GM06990 (cell line): ENCODE measurements at regions not wholly inside any gene's neighbourhood (a gene's known extent, or its start where the extent isn't known, plus 50 kb on each side); places are given as distances from the start of the nearest gene placed in this dataset.

ENCODE experiments used
- DNase-seq: peaks from one replicate; pipeline ENCODE4 v3.0.0-alpha.2; 2011; ENCODE audit not compliant: insufficient read length; ENCODE audit errors: extremely low read depth
- H3K27me3 ChIP-seq: replicated peaks from 2 replicates; pipeline ENCODE4 v1.6.0; 2011; ENCODE audit warnings: low read length; ENCODE audit not compliant: control insufficient read depth, insufficient read depth
- H3K36me3 ChIP-seq: 2 replicates; pipeline ENCODE4 v1.5.1; 2011; ENCODE audit warnings: low read length; ENCODE audit not compliant: control insufficient read depth, insufficient read depth
- H3K4me3 ChIP-seq: replicated peaks from 2 replicates; pipeline ENCODE4 v1.5.1; 2011; ENCODE audit warnings: low read depth, mild to moderate bottlenecking, control low read depth, low read length
- TF ChIP-seq, protein P1 (sequence below): IDR thresholded peaks from 2 replicates; pipeline ENCODE4 v1.5.1; 2011; ENCODE audit warnings: low read length, control low read depth, mild to moderate bottlenecking, inconsistent platforms; ENCODE audit not compliant: insufficient read depth, poor library complexity, severe bottlenecking

DNA sequence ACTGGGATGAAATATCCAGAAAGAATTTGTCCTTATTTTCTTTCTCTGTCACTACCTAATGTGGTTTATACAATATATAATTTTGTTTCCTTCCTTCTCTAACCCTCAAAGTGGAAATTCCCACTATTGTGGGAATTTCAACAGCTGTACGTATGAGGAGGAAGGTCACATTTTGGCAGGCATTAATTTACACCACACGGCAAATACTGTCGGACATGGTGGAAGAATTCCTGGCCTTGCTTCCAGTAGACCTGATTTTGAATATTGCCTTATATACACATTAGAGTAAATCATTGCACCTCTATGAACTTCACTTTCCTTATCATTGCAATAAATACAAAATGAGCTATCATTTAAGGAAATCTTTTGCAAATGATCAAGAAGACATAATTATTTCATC lies 358.1 kb upstream of the ETAA1 start:
- Histone ChIP-seq H3K27me3 (no peaks in the 10 kb centered on the region), H3K4me3 (no peak overlapping the region), H3K36me3 (no peaks in the 10 kb centered on the region)
- TF ChIP-seq, protein P1, sequence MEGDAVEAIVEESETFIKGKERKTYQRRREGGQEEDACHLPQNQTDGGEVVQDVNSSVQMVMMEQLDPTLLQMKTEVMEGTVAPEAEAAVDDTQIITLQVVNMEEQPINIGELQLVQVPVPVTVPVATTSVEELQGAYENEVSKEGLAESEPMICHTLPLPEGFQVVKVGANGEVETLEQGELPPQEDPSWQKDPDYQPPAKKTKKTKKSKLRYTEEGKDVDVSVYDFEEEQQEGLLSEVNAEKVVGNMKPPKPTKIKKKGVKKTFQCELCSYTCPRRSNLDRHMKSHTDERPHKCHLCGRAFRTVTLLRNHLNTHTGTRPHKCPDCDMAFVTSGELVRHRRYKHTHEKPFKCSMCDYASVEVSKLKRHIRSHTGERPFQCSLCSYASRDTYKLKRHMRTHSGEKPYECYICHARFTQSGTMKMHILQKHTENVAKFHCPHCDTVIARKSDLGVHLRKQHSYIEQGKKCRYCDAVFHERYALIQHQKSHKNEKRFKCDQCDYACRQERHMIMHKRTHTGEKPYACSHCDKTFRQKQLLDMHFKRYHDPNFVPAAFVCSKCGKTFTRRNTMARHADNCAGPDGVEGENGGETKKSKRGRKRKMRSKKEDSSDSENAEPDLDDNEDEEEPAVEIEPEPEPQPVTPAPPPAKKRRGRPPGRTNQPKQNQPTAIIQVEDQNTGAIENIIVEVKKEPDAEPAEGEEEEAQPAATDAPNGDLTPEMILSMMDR = no peak
- DNase-seq = no peak

DNA sequence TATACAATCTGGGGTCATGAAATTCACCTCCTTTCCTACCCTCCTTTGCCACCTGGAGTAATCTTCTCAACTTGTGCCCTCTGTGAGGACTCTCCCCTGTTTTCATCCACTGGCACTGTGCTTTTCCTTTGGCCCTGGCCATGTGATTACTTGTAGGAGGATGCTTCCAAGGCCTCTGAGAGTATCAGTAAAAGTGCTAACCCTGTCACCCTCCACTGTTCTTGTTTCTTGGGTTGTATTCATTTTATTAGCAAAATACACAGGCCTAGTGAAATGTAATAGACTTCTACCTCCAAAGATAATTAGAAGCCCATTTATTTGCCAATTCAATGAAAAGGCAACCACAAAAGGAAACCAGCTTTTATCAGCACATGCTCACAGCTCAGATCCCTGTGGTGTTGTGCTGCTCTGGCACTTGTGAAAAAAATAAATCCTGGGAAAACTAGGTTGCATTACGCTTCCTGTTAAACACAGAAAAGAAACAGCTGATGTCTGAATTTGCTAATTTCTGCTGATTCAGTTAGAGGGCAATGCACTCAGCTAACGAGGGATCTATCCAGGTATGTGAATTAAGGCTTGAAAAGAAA lies 357.5 kb upstream of the ETAA1 start:
- TF ChIP-seq, protein P1 = no peak
- H3K4me3 ChIP-seq = no peak overlapping the region
- no peaks in the 10 kb centered on the region for H3K27me3 ChIP-seq
- DNase-seq = no peak
- H3K36me3 ChIP-seq = no peaks in the 10 kb centered on the region

DNA sequence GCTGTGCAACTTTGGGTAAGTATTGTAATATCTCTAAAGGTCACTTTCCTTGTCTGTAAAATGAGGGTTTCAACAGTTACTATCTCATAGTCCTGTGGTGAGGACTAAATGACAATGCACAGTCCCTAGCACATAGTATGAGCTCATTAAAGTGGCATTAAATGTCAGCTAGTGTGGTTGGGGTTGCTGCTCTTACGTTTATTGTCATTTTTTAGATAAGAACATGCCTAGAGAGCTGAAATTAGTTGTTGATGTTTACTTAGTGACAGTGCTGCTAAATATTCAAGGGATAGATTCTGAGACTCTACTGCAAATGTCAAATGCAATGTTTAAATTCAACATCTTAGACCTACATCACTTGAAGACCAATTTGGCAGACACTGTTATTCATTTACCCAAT lies 356.1 kb upstream of the ETAA1 start:
- TF ChIP-seq, protein P1 = no peak
- Histone ChIP-seq H3K4me3 (no peak overlapping the region), H3K27me3 (no peaks in the 10 kb centered on the region), H3K36me3 (no peaks in the 10 kb centered on the region)
- no peak for DNase-seq

DNA sequence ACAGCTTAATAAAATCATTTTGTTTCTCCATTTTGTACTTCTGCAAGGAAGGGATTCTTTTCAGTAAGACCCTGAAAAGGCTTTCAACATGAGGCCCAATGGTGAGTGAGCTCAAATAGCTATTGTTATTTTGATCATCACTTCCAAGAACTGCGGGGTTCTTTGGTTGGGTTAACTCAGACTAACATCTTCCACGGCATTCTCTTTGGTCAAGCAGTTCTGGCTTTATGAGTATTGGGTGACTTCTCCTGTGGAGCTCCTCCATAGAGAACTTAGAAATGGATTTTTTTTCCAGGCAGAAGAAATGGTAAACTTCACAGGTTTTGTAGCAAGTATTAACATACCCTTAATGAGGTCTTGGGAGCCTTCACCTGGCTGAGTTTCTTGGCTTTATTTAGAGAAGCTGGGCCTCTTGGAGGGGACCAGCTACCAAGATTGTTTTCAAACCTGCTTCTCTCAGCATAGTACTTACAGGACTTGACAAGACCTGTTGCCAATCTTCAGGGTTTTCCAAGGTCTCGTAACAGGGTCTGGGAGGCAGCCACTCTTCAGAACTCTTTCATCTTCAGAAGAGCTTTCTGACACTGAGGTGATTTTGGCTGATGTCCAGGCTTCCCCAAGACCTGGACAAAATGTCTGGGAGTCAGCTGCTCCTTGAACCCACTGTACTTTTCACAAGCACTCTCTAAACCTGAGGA lies 353.2 kb upstream of the ETAA1 start:
- no peaks in the 10 kb centered on the region for H3K27me3 ChIP-seq
- H3K4me3 ChIP-seq = no peak overlapping the region
- TF ChIP-seq, protein P1 = no peak
- no peaks in the 10 kb centered on the region for H3K36me3 ChIP-seq
- no peak for DNase-seq

DNA sequence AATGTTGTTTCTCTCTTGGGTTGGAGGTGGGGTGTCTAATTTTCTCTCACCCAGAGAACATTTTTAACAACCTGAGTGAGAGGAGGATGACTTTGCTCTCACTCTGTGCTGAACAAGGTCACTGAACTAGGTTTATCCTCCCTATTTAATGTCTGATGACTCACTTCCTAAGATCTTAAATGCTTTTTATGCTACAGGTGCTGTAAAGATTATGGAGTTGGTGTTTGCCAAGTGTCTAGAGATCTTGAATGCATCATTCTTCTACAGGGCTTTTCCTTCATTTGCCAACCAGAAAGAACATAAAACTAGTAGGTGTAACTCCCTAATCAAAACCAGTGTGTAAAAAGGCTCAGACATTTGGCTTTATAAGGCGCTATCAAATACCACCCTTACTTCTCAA lies 350.5 kb upstream of the ETAA1 start:
- H3K36me3 ChIP-seq = no peaks in the 10 kb centered on the region
- no peak for DNase-seq
- TF ChIP-seq, protein P1 = no peak
- H3K27me3 ChIP-seq = no peaks in the 10 kb centered on the region
- H3K4me3 ChIP-seq = no peak overlapping the region

DNA sequence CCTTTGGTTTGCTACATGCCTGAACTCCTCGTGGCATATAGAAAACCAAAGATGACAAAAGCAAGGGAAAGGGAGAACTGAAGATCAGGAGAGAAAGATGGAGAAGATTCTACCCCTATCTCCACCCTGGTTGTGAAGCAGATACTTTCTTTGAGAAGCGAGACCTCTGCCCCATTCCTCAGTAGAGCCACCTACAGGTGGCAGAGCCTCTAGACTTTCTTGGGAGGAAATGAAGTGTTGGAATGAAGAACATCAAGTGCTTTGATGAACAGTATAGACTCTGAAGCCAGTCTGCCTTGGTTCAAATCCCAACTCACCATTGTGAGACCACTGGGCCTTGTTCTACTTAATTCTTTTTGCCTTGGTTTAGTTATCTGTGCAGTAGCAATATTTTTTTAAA lies 348.8 kb upstream of the ETAA1 start:
- Histone ChIP-seq H3K4me3 (no peak overlapping the region), H3K27me3 (no peaks in the 10 kb centered on the region), H3K36me3 (no peaks in the 10 kb centered on the region)
- no peak for DNase-seq
- TF ChIP-seq, protein P1 = peak; percentile 28
